ENCODE measurements at regions not wholly inside any gene's neighbourhood (a gene's known extent, or its start where the extent isn't known, plus 50 kb on each side); places are given as distances from the start of the nearest gene placed in this dataset.

GRCh38 chr4:129899849-129900248 lies 803.9 kb downstream of the C4orf33 start:
- H3K27ac ChIP-seq (ENCODE audit: low read depth in 1 of 2, low read length in 2 of 2) = no peak overlapping the region
- no peaks in the 10 kb centered on the region for H3K4me1 Mint-ChIP-seq (ENCODE audit: low read depth)
- intact Hi-C loops (cut with DNase I, micrococcal nuclease) = no loop called here
- H3K4me3 ChIP-seq (ENCODE audit: low read length) = no peak overlapping the region
- H3K27me3 ChIP-seq (ENCODE audit: control insufficient read depth in 1 of 2, insufficient read depth in 2 of 2, low read length in 2 of 2) = no peaks in the 10 kb centered on the region
- H3K4me1 ChIP-seq (ENCODE audit: insufficient read depth, low read length) = no peaks in the 10 kb centered on the region
- DNase-seq (no peak), ATAC-seq (ENCODE audit: poor library complexity) (no peak)
- H3K36me3 Mint-ChIP-seq (ENCODE audit: low read depth) = no peaks in the 10 kb centered on the region
- peaks cover 10% of the 10 kb centered on the region for H3K9me3 Mint-ChIP-seq
- CTCF ChIA-PET = interaction anchor here (0.6 kb wide), 1 partner anchor 418 kb away, joined by 3 read pairs; no protein-coding TSS in a partner anchor
- H3K9me3 ChIP-seq (ENCODE audit: control insufficient read depth in 1 of 2, insufficient read depth in 1 of 2, low read length in 2 of 2) = peaks cover 6 to 14% of the 10 kb centered on the region in 2 experiments
- TF ChIP-seq, protein P1, sequence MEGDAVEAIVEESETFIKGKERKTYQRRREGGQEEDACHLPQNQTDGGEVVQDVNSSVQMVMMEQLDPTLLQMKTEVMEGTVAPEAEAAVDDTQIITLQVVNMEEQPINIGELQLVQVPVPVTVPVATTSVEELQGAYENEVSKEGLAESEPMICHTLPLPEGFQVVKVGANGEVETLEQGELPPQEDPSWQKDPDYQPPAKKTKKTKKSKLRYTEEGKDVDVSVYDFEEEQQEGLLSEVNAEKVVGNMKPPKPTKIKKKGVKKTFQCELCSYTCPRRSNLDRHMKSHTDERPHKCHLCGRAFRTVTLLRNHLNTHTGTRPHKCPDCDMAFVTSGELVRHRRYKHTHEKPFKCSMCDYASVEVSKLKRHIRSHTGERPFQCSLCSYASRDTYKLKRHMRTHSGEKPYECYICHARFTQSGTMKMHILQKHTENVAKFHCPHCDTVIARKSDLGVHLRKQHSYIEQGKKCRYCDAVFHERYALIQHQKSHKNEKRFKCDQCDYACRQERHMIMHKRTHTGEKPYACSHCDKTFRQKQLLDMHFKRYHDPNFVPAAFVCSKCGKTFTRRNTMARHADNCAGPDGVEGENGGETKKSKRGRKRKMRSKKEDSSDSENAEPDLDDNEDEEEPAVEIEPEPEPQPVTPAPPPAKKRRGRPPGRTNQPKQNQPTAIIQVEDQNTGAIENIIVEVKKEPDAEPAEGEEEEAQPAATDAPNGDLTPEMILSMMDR (IDR thresholded peaks at IDR 0.05) = no peak
- POLR2A ChIA-PET = no interaction called here
- no peak overlapping the region for H3K4me3 Mint-ChIP-seq
- no peak overlapping the region for H3K27ac Mint-ChIP-seq
- no peaks in the 10 kb centered on the region for H3K36me3 ChIP-seq (ENCODE audit: insufficient read depth, low read length)
- no peaks in the 10 kb centered on the region for H3K27me3 Mint-ChIP-seq

GRCh38 chr4:129900430-129900953 lies 804.5 kb downstream of the C4orf33 start:
- Mint-ChIP-seq H3K4me1 (ENCODE audit: low read depth) (no peaks in the 10 kb centered on the region), H3K9me3 (peaks cover 10% of the 10 kb centered on the region), H3K4me3 (no peak overlapping the region), H3K27me3 (no peaks in the 10 kb centered on the region), H3K36me3 (ENCODE audit: low read depth) (no peaks in the 10 kb centered on the region), H3K27ac (no peak overlapping the region)
- ATAC-seq (ENCODE audit: poor library complexity) (no peak), DNase-seq (no peak)
- peaks cover 6 to 14% of the 10 kb centered on the region in 2 experiments for H3K9me3 ChIP-seq (ENCODE audit: control insufficient read depth in 1 of 2, insufficient read depth in 1 of 2, low read length in 2 of 2)
- POLR2A ChIA-PET = no interaction called here
- no peak overlapping the region for H3K27ac ChIP-seq (ENCODE audit: low read depth in 1 of 2, low read length in 2 of 2)
- intact Hi-C loops (cut with DNase I, micrococcal nuclease) = no loop called here
- no peaks in the 10 kb centered on the region for H3K4me1 ChIP-seq (ENCODE audit: insufficient read depth, low read length)
- H3K27me3 ChIP-seq (ENCODE audit: control insufficient read depth in 1 of 2, insufficient read depth in 2 of 2, low read length in 2 of 2) = no peaks in the 10 kb centered on the region
- no peak overlapping the region for H3K4me3 ChIP-seq (ENCODE audit: low read length)
- H3K36me3 ChIP-seq (ENCODE audit: insufficient read depth, low read length) = no peaks in the 10 kb centered on the region
- TF ChIP-seq, protein P1 (IDR thresholded peaks at IDR 0.05) = no peak
- CTCF ChIA-PET = no interaction called here

- Histone ChIP-seq H3K27ac (ENCODE audit: low read depth in 1 of 2, low read length in 2 of 2) (no peak overlapping the region), H3K36me3 (ENCODE audit: insufficient read depth, low read length) (no peaks in the 10 kb centered on the region), H3K9me3 (ENCODE audit: control insufficient read depth in 1 of 2, insufficient read depth in 1 of 2, low read length in 2 of 2) (peaks cover 6 to 14% of the 10 kb centered on the region in 2 experiments), H3K27me3 (ENCODE audit: control insufficient read depth in 1 of 2, insufficient read depth in 2 of 2, low read length in 2 of 2) (no peaks in the 10 kb centered on the region), H3K4me3 (ENCODE audit: low read length) (no peak overlapping the region), H3K4me1 (ENCODE audit: insufficient read depth, low read length) (no peaks in the 10 kb centered on the region)
- Mint-ChIP-seq H3K4me1 (ENCODE audit: low read depth) (no peaks in the 10 kb centered on the region), H3K36me3 (ENCODE audit: low read depth) (no peaks in the 10 kb centered on the region), H3K27me3 (no peaks in the 10 kb centered on the region), H3K27ac (no peak overlapping the region), H3K4me3 (no peak overlapping the region), H3K9me3 (peaks cover 10% of the 10 kb centered on the region)
- ATAC-seq (ENCODE audit: poor library complexity) (no peak), DNase-seq (no peak)
- ChIA-PET CTCF (no interaction called here), POLR2A (no interaction called here)
- TF ChIP-seq, protein P1 (IDR thresholded peaks at IDR 0.05) = no peak
- intact Hi-C loops (cut with DNase I, micrococcal nuclease) = no loop called here
Observed at GRCh38 chr4:129901205-129901604, 805.3 kb downstream of the C4orf33 start.

Measured in CD4-positive, alpha-beta T cell (primary cell).